ENCODE measurements at regions not wholly inside any gene's neighbourhood (a gene's known extent, or its start where the extent isn't known, plus 50 kb on each side); places are given as distances from the start of the nearest gene placed in this dataset.
"Not testable (repeated sequence)": the region's sequence is repeated elsewhere in the genome, so short reads cannot be mapped to it uniquely, and the experiment has no call there.

DNA sequence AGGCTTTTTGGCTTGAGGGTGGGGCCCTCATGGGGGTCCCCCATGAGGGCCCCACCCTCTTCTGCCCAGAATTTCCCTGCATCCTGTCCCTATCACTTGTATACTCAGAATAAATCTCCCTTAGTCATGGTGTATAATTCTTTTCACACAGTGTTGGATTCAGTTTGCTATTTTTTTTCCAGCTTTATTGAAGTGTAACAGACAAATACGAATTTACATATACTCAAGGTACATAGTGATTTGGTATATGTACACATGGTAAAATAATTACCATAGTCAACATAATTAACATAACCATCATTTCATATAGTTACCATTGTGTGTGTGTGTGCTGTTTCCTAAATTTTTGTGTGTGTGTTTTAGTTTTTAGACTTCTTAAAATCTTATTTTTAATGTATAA, 289.4 kb downstream of the CNTNAP3B start:
- not testable (repeated sequence) for DNase-seq

DNA sequence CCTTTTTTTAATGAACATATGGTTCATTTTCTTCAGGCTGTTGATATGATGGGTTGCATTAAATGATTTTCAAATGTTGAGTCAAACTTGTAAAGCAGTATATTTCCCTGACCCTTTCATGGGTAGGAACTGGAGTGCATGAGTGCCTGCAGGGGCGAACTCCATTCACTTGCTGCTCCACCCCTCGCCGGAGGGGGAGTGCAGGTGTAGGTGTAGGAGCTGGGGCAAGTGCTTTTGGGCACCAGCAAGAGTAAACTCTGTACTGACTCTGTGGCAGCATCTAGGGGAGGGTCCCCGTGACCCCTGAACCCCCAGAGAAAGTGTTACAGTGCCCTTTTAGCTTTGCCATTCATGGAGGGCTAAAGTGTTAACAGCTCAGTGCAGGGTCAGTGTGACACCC, 290.3 kb downstream of the CNTNAP3B start:
- not testable (repeated sequence) for DNase-seq

- not testable (repeated sequence) for DNase-seq
These were observed 290.7 kb downstream of the CNTNAP3B start for GRCh38 chr9:41838562-41838851.

GRCh38 chr9:41837684-41838561, 291.3 kb downstream of the CNTNAP3B start:
- not testable (repeated sequence) for DNase-seq

GRCh38 chr9:41833108-41833507, 296.1 kb downstream of the CNTNAP3B start:
- not testable (repeated sequence) for DNase-seq

- DNase-seq: not testable (repeated sequence)
These were observed 304.5 kb downstream of the CNTNAP3B start for GRCh38 chr9:41824723-41825122.

DNA sequence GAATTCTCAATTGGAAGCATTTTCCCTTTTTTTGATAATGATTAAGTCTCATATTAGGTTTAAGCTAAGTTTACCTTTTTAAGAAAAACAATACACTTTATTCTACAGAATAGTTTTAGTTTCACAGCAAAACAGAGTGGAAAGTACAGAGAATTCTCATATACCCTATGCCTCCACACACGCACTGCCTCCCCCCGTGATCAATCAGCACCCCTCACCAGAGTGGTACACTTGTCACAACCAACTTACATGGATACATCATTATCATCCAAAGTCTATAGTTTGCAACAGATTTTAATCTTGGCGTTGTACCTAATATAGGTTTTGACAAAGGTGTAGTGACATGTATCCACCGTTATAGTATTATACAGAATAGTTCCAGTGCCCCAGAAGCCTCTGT, 326.5 kb downstream of the CNTNAP3B start:
- not testable (repeated sequence) for DNase-seq

DNA sequence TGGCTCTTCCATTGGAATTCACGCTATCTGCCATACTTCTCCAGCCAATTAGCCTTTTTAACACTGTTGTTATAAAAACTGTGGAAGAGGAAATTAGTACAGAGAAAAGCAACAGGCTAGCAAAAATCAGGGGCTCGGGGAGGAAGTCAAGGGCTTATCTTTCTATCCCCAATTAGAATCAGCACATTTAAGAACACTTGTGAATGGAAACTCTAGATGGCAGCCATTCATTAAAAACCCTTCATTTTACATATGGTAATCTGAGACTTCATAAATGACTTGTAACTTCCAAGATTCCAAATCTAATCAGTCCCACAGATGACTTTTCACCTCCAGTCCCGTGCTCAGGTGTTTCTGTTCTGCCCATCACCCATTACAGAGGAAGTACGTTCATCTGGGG, 330.5 kb downstream of the CNTNAP3B start:
- peak; percentile 20 for DNase-seq

DNA sequence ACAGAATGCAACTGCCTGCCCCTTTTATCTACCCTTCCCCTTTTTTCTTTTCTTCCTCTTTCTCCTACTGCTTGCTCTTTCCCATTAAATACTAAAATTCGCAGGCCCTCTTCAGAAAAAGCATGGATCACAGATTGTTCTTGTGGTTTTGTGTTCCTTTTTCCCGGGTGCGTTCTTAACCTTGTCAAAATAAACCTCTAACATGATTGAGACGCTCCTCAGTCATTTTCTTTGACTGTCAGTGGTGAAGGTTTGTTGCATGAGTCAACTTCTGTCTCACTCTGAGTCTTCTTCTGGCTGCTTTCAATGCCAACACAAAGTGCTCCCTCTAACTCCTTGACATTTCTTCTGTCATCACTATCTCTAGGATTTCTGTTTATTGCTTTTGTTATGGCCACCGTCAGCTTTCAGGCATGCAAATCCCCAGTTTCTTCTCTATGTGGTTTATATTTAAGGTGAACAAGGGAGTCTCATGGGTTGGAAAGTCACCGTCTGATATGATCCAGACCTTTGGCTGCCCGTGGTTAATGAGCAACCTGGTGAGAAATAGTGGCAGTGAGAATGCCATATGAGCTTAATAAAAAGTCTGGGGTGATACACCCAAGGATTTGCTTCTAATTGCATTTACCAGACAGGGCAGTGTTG, 338.4 kb downstream of the CNTNAP3B start:
- DNase-seq: peak; percentile 15

DNA sequence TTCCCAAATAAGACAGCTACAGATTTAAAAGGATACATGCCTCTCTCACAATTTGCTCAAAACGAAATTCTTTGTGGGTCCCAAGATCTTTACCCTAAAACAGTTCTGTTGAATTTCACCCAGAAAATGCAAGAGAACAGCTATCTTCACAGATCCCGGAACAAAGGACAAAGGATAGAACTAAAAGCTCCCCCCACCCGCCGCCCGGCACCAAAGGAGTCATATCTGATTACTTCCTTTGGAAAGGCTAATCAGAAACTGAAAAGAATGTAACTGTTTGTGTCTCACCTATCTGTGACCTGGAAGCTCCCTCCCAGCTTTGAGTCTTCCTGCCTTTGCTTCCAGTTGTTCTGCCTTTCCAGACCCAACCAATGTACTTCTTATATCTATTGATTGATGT, 339.2 kb downstream of the CNTNAP3B start:
- DNase-seq: not testable (repeated sequence)

DNA sequence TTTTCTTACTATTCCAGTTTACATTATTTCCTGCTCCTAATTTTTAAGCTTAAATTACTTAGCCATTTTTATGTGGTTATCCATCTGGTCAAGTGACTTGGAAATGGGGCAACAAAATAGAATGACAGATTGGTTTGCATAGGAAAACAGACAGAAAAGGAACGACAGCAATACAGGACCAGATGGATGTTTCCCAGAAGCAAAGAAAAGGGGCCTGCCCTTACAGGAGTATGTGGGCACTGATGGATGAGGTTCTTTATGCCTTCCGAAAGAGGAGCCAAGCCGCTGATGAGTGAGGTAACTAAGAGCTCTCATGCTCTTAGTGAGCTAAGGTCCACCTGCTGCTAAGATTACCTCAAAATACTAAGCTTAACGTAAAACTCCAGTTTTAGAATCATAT, 339.8 kb downstream of the CNTNAP3B start:
- DNase-seq: not testable (repeated sequence)

- DNase-seq: not testable (repeated sequence)
These were observed 341.3 kb downstream of the CNTNAP3B start for GRCh38 chr9:41787951-41788350.

DNA sequence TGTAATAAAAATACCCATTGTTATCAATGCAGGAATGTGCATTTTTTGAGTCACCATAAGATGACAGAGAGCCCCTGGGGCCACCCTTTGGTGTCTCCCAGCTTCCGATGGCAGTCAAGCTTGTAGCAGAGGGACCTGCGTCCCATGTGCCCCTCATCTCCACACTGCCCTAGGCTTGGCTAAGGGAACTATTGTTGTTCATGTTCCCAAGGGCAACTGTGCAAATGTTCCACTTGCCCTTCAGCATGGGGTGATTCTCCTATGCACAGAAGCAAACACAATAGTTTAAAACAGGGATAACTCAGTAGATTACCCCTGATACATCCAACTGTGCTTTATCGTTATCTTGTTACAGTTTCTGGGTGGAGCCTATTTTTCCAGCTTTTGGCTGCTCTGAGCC, 342.0 kb downstream of the CNTNAP3B start:
- DNase-seq: not testable (repeated sequence)

- DNase-seq: not testable (repeated sequence)
These were observed 345.2 kb downstream of the CNTNAP3B start for GRCh38 chr9:41784006-41784405.

DNA sequence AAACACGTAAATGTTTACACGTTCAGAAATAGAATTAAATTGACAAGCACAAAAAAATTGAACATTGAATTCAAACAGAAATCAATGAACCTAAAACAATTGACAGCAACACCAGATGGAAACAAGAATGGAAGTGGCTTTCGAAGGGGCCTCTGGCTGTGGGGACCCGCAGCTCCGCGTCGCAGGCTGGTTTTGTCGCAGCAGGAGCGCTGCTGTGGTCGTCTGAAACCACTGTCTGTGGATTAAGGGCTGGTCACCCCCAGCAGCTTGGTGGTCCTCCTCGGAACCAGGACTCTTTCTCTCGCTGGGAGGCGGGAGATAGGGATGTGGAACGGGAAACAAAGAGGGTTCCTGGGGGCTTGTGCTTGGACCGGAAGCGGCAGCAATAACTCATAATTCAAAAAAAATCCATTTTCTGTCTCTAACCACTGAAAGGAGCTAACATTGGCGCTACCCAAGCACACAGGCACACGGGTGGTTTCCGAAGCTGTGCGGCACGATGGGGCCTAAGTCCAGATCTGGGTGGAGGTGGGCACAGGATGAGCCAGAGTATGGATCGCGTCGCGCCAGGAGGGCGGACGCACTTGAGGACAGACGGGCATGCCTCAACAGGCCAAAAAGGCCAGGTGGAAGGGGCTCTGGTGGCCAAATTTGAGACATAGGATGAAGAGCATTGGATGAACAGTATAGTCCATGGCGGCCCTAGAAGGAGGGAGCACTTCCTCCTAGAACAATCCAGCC, 346.0 kb downstream of the CNTNAP3B start:
- DNase-seq: not testable (repeated sequence)

GRCh38 chr9:41781899-41782298, 347.3 kb downstream of the CNTNAP3B start:
- DNase-seq: not testable (repeated sequence)

- DNase-seq: not testable (repeated sequence)
These were observed 349.3 kb downstream of the CNTNAP3B start for GRCh38 chr9:41779897-41780406.

DNA sequence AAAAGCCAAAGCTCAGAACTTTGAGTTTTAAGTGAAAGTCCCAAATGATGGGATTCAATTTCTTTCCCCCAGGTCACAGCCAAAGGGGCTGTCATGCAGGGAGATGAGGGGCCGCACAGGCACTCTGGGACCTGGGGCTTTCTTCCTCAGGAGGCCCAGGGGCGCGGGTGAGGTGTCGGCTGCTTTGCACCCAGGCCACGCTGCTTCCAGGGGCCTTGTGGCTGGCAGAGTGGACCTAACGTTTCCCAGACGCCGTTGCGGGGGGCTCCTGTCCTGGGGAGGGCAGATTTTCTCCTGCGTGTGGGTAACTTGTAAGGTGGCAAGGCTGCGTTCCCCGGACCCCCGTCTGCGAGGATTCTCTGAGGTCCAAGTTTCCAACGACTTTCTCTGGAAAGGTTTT, 350.0 kb downstream of the CNTNAP3B start:
- DNase-seq: not testable (repeated sequence)

DNA sequence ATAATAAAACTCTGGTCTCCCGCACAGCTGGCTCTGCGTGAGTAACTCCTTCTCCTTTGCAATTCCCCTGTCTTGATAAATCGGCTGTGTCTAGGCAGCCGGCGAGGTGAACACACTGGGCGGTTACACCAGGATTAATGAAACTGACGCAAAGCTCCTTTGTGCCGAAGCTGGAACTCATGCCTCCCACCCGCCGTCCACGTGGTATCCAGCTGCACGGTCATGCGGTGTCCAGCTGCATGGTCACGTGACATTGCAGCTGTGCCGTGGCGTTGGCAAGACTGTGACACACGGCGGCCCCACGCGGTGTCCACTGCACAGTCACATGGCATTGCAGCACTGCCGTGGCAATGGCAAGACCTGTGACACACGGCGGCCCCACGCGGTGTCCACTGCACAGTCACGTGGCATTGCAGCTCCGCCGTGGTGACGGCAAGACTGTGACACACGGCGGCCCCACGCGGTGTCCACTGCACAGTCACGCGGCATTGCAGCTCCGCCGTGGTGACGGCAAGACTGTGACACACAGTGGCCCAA, 350.6 kb downstream of the CNTNAP3B start:
- DNase-seq: not testable (repeated sequence)

DNA sequence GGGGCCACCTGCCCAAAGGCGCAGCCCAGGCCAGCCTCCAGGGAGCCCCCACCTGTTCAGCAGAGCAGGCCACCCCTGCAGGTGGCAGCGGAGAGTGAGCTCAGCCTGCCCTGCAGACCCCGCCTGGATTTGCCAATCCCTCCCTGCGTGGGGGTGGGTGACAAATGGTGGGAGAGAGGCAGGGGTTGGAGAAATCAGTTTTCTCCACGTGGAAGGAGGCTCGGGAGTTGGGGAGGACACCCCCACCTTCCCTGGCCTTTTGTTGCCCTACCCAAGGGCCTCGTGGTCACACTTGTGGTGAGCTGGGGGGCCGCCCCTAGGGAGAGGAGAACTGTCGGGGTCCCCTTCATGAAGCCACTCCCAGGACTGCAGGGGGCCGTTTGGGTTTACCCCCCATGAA, 351.7 kb downstream of the CNTNAP3B start:
- DNase-seq: not testable (repeated sequence)

DNA sequence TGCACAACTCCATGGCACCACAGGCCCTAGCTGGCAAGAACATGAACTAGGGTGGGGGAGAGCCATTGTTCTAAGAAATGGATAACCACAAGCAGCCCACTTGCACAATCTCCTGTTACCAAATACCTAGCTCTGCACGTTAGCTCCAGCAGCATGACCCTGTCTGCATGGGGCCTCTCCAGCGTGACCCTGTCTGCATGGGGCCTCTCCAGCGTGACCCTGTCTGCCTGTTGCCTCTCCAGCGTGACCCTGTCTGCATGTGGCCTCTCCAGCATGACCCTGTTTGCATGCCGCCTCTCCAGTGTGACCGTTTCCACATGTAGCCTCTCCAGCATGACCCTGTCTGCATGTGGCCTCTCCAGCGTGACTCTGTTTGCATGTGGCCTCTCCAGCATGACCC, 356.7 kb downstream of the CNTNAP3B start:
- not testable (repeated sequence) for DNase-seq

GRCh38 chr9:41771693-41772092, 357.5 kb downstream of the CNTNAP3B start:
- DNase-seq: not testable (repeated sequence)

GRCh38 chr9:41754822-41755221, 374.4 kb downstream of the CNTNAP3B start:
- DNase-seq: not testable (repeated sequence)

Measured in hematopoietic multipotent progenitor cell treated with erythropoietin and hydrocortisone succinate and interleukin-3 and kit ligand, for 4 days (in vitro differentiated cells).